Osteocyte (in vitro differentiated cells): ENCODE measurements at regions not wholly inside any gene's neighbourhood (a gene's known extent, or its start where the extent isn't known, plus 50 kb on each side); places are given as distances from the start of the nearest gene placed in this dataset.

Source experiments
- DNase-seq: peaks from one replicate; pipeline ENCODE4 v3.0.0; 2021; ENCODE audit warnings: mixed read lengths; ENCODE audit not compliant: unreplicated experiment; ENCODE audit errors: extremely low spot score
- H3K27ac Mint-ChIP-seq: one replicate; pipeline ENCODE4 v1.8.0; 2021; ENCODE audit warnings: mild to moderate bottlenecking, mixed read lengths; ENCODE audit not compliant: unreplicated experiment
- H3K27me3 Mint-ChIP-seq: one replicate; pipeline ENCODE4 v1.8.0; 2021; ENCODE audit warnings: mixed read lengths; ENCODE audit not compliant: unreplicated experiment
- H3K36me3 Mint-ChIP-seq: one replicate; pipeline ENCODE4 v1.8.0; 2021; ENCODE audit warnings: mixed read lengths; ENCODE audit not compliant: unreplicated experiment
- H3K4me1 Mint-ChIP-seq: one replicate; pipeline ENCODE4 v1.8.0; 2021; ENCODE audit warnings: mixed read lengths; ENCODE audit not compliant: unreplicated experiment
- H3K4me3 Mint-ChIP-seq: one replicate; pipeline ENCODE4 v1.8.0; 2021; ENCODE audit warnings: mild to moderate bottlenecking, moderate library complexity, mixed read lengths; ENCODE audit not compliant: unreplicated experiment
- H3K9me3 Mint-ChIP-seq: one replicate; pipeline ENCODE4 v1.8.0; 2021; ENCODE audit warnings: mixed read lengths; ENCODE audit not compliant: unreplicated experiment
- TF ChIP-seq, protein P1 (sequence below): fragments of 200-600 bp; sonication (generic); IDR thresholded peaks from 2 replicates; pipeline ENCODE4 v1.5.0; 2021; ENCODE audit warnings: antibody characterized with exemption, mild to moderate bottlenecking, moderate library complexity

DNA sequence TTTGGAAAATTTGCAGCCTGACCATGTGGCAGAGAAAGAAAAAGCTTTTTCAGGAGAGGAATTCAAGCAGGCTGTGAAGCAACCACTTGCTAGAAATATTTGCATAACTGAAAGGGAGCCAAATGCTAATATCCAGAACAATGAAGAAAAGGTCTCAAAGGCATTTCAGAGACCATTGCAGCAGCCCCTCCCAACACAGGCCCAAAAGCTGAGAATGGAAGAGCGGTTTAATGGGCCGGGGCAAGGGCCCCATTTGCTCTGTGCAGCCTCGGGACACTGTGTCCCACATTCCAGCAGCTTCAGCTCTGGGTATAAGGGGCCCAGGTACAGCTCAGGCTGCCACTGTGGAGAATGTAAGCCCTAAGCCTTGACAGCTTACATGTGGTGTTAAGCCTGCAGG lies 918.1 kb upstream of the POT1 start:
- DNase-seq: no peak
- H3K27ac Mint-ChIP-seq: no peak overlapping the region
- H3K9me3 Mint-ChIP-seq: peaks cover 15% of the 10 kb centered on the region
- no peaks in the 10 kb centered on the region for H3K27me3 Mint-ChIP-seq
- H3K4me1 Mint-ChIP-seq: peaks cover 12% of the 10 kb centered on the region
- TF ChIP-seq, protein P1, sequence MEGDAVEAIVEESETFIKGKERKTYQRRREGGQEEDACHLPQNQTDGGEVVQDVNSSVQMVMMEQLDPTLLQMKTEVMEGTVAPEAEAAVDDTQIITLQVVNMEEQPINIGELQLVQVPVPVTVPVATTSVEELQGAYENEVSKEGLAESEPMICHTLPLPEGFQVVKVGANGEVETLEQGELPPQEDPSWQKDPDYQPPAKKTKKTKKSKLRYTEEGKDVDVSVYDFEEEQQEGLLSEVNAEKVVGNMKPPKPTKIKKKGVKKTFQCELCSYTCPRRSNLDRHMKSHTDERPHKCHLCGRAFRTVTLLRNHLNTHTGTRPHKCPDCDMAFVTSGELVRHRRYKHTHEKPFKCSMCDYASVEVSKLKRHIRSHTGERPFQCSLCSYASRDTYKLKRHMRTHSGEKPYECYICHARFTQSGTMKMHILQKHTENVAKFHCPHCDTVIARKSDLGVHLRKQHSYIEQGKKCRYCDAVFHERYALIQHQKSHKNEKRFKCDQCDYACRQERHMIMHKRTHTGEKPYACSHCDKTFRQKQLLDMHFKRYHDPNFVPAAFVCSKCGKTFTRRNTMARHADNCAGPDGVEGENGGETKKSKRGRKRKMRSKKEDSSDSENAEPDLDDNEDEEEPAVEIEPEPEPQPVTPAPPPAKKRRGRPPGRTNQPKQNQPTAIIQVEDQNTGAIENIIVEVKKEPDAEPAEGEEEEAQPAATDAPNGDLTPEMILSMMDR: no peak
- H3K4me3 Mint-ChIP-seq: no peak overlapping the region
- H3K36me3 Mint-ChIP-seq: no peaks in the 10 kb centered on the region

DNA sequence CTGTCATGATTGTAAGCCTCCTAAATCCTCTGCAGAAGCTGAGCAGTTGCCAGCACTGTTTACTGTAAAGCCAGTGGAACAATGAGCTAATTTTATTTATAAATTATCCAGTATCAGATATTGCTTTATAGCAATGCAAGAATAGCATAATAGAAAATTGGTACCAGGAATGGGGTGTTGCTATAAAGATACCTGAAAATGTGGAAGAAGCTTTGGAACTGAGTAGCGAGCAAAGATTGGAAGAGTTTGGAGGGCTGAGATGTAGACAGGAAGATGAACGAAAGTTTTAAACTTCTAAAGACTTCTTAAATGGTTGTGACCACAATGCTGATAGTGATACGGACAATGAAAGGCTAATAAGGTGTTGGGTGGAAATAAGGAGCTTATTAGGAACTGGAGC lies 917.4 kb upstream of the POT1 start:
- Mint-ChIP-seq H3K36me3 (no peaks in the 10 kb centered on the region), H3K9me3 (peaks cover 15% of the 10 kb centered on the region), H3K27me3 (no peaks in the 10 kb centered on the region), H3K27ac (no peak overlapping the region), H3K4me3 (no peak overlapping the region), H3K4me1 (peaks cover 12% of the 10 kb centered on the region)
- TF ChIP-seq, protein P1: no peak
- DNase-seq: no peak

DNA sequence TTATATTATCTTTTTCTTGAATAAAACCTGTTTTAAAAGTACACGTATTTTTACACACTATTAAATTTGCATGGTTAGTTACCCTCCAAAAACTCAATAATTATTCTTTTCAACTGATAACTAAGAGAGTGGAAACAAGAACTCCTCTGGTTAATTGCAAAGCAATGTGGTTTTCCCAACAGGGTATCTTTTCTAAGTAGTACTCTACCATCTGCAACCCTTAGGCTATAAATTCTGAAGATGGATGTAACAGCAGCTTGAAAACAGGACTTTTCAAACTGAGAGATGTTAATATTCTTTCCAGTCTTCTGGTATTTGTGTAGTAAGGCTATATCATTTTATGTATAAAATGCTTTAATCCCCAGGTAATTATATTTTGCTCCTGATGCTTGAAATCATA lies 916.1 kb upstream of the POT1 start:
- H3K9me3 Mint-ChIP-seq: peaks cover 15% of the 10 kb centered on the region

DNA sequence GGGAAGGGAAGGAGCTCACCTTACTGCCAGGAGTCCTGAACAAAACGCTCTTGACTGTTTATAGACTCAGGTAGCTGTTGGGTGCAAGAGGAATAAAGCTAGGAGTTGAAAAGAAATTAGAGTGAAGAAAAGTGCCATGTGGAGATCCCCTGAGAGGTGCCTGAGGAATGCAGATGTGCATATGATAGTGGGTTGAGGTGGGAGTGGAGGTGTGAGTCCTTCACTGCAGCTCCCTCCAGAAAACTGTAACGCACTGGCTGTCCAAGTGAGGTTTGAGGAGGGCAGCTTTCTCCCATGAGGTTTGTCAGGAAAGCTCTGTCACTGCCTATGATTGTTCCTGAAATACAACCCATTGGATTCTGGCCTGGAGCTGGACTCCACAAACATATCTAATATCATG lies 904.8 kb upstream of the POT1 start:
- Mint-ChIP-seq H3K27ac (no peak overlapping the region), H3K4me3 (no peak overlapping the region), H3K27me3 (no peaks in the 10 kb centered on the region), H3K4me1 (no peaks in the 10 kb centered on the region), H3K9me3 (peaks cover 8% of the 10 kb centered on the region), H3K36me3 (no peaks in the 10 kb centered on the region)
- DNase-seq: no peak
- TF ChIP-seq, protein P1: no peak

More for the DNA sequence above, 916.1 kb upstream of the POT1 start:
- H3K4me3 Mint-ChIP-seq: no peak overlapping the region
- TF ChIP-seq, protein P1: no peak
- no peaks in the 10 kb centered on the region for H3K36me3 Mint-ChIP-seq
- no peaks in the 10 kb centered on the region for H3K27me3 Mint-ChIP-seq
- no peak for DNase-seq
- H3K4me1 Mint-ChIP-seq: peaks cover 12% of the 10 kb centered on the region
- no peak overlapping the region for H3K27ac Mint-ChIP-seq

DNA sequence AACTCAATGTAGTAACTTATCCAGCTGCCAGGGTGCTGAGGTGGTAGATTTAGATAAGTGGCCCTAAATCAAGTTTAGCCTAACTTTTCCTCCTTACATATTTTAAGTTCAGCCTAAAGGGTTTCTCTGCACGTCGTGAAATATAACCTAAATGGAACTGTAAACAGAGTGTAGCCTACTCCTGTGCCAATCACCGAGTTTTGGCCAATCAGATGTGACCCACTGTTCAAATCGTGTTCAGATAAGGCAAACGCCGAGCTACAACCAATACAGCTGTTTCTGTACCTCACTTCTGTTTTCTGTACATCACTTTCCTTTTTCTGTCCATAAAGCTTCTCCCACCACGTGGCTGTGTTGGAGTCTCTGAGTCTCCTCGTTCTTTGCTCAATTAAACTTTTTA lies 904.2 kb upstream of the POT1 start:
- no peaks in the 10 kb centered on the region for H3K4me1 Mint-ChIP-seq

More for the DNA sequence above, 904.2 kb upstream of the POT1 start:
- TF ChIP-seq, protein P1: no peak
- Mint-ChIP-seq H3K9me3 (peaks cover 10% of the 10 kb centered on the region), H3K36me3 (no peaks in the 10 kb centered on the region), H3K4me3 (no peak overlapping the region), H3K27me3 (no peaks in the 10 kb centered on the region), H3K27ac (no peak overlapping the region)
- no peak for DNase-seq
